Mesodermal cell (in vitro differentiated cells): ENCODE measurements at regions not wholly inside any gene's neighbourhood (a gene's known extent, or its start where the extent isn't known, plus 50 kb on each side); places are given as distances from the start of the nearest gene placed in this dataset.
"Not testable (repeated sequence)": the region's sequence is repeated elsewhere in the genome, so short reads cannot be mapped to it uniquely, and the experiment has no call there.

ENCODE experiments used
- H3K27ac ChIP-seq: 2 replicates; pipeline ENCODE4 v1.7.0; 2013; ENCODE audit warnings: mild to moderate bottlenecking, low read depth, low read length, moderate library complexity; ENCODE audit not compliant: severe bottlenecking
- H3K36me3 ChIP-seq: 2 replicates; pipeline ENCODE4 v1.7.1; 2013; ENCODE audit warnings: mild to moderate bottlenecking, low read length, moderate library complexity; ENCODE audit not compliant: control insufficient read depth, insufficient read depth
- H3K4me1 ChIP-seq: one replicate; pipeline ENCODE4 v1.7.1; 2013; ENCODE audit warnings: mild to moderate bottlenecking, low read length; ENCODE audit not compliant: insufficient read depth, control insufficient read depth, poor library complexity, severe bottlenecking
- H3K4me3 ChIP-seq: 2 replicates; pipeline ENCODE4 v1.7.0; 2013; ENCODE audit warnings: low read length, control low read depth, mild to moderate bottlenecking; ENCODE audit not compliant: insufficient read depth, poor library complexity, severe bottlenecking; ENCODE audit errors: extremely low read depth
- H3K9me3 ChIP-seq: 2 replicates; pipeline ENCODE4 v1.7.1; 2013; ENCODE audit warnings: mild to moderate bottlenecking, low read length, moderate library complexity; ENCODE audit not compliant: control insufficient read depth
- WGBS, 2 experiments: methylation state at CpG; one replicate each; pipeline ENCODE4 v1.1.5; 2013; ENCODE audit warnings: missing lambda C conversion rate in 2 of 2; ENCODE audit not compliant: insufficient coverage in 2 of 2; 5-methylcytosine and 5-hydroxymethylcytosine counted together

DNA sequence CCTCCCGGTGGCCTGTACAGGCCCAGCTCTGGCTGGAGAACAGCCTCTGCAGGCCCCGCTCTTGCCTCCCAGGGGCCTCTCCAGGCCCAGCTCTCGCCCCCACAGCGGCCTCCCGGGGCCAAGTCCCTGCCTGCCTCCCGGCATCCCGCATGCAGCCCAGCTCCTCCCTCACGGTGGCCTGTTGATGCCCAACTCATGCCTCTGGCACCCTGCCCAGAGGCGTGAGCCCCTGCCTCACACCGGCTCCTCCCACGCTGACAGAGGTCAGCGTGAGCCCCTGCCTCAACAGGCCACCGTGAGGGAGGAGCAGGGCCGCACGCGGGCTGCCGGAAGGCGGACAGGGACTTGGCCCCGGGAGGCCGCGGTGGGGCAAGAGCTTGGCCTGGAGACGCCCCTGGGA, 157.0 kb upstream of the CDK13 start:
- not testable (repeated sequence) for H3K4me3 ChIP-seq, H3K9me3 ChIP-seq, H3K4me1 ChIP-seq, H3K27ac ChIP-seq, H3K36me3 ChIP-seq
- WGBS, 2 experiments = 95 to 100% methylated on average over 9 to 21 of the region's 22 CpGs

DNA sequence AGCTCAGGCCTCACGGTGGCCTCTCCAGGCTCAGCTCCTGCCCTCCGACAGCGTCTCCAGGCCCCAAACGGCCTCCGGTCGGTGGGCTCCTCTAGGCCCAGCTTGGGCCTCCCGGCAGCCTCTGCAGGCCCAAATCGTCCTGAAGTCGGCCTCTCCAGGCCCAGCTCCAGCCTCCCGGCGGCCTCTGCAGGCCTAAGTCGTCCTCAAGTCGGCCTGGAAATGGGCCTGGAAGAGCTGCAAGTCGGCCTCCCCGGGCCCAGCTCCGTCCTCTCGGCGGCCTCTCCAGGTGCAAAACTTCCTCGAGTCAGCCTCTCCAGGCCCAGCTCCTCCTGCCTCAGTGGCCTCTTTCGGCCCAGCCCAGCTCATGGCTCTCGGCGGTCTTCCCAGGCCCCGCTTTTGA, 156.2 kb upstream of the CDK13 start:
- H3K4me1 ChIP-seq, H3K36me3 ChIP-seq, H3K9me3 ChIP-seq, H3K27ac ChIP-seq, H3K4me3 ChIP-seq: not testable (repeated sequence)
- 95 to 100% methylated on average over 11 of the region's 23 CpGs for WGBS, 2 experiments

DNA sequence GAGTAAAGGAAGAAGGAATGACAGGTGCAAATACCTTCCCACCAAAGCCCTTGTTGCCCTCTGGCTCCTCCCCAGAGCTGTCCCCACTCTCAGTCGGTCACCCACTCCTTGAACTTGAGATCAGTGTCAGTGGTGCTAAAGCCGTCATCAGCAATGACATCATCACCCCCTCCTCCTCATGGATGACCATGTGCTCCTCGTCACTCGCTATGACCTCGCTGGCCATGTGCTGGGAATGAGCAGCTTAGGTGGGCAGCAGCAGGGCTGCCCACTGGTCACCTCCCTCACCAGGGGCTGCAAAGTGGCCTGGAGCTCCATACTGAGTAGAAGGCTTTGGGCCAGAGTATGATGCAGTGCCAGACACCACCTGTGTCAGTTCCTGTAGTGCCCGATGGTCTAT, 153.1 kb upstream of the CDK13 start:
- not testable (repeated sequence) for H3K4me3 ChIP-seq, H3K36me3 ChIP-seq, H3K27ac ChIP-seq, H3K9me3 ChIP-seq, H3K4me1 ChIP-seq
- whole genome bisulfite sequencing, 2 experiments = no CpG with 5 or more reads among the region's 6 CpGs

DNA sequence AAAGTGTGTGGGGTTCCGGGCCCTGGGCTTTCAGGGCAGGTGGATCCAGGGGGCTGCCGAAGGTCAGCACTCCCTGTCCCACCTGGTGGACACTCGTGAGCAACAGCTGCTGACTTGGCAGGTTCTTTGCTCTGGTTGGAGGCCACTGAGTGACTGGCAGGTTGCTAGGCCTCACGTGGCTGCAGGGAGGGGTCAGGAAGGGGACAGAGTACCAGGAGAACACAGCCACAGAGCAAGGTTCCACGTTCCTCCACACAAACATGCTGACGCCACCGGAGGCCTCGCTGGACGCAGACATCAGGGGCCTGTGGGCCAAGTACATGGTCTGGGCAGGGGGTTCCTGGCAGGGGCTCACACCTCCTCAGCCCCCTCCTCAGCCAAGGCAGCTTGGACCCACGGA, 152.0 kb upstream of the CDK13 start:
- not testable (repeated sequence) for H3K4me1 ChIP-seq, H3K27ac ChIP-seq, H3K36me3 ChIP-seq, H3K9me3 ChIP-seq, H3K4me3 ChIP-seq
- 100% methylated on average over 3 of the region's 10 CpGs; no CpG with 5 or more reads in 1 of the 2 experiments for WGBS, 2 experiments

DNA sequence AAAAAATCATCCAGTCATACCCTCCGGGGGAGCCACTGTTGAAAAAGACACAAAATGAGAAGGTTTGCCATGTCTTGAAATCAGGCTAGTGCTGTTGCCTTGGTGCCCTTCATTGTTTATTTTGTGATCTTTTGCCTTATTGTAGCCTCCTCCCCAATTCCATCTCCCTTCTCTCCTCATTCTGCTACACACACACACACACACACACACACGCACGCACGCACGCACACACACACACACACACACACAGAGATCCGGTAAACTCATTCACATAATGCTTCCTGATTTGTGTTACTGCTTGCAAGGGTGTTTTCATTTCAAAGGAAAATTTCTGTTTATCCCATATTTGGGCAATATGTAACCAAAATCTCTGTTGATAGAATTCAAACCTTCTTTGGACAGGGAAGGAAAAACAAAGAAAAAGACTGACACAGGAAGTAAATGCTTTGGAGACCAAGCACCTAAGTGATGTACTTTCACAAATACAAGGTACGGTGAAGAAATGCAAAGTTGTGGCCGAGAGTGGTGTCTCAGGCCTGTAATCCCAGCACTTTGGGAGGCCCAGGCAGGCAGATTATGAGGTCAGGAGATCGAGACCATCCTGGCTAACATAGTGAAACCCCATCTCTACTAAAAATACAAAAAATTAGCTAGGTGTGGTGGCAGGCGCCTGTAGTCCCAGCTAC, 141.1 kb upstream of the CDK13 start:
- WGBS, 2 experiments = 83% methylated on average over 1 of the region's 10 CpGs; no CpG with 5 or more reads in 1 of the 2 experiments

DNA sequence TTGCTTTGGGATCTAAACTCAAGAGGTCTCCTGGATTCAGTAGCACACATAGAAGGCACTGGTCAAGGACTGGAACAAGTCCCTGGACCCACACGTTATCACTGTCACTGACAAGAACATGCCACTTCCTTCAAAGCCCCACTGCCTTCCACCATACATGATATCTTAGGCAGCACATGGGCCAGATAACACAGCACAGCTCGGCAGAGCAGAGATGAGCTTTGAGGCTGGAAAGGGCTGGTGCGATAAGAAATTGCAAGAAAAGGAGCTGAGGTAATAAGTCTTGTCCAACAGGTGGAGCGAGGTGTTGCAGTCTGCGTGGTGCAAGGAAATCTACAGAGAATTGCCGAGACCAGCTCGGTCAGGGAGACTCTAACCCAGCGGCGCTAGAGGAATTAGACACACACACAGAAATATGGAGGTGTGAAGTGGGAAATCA, 139.8 kb upstream of the CDK13 start:
- H3K36me3 ChIP-seq = no peaks in the 10 kb centered on the region
- H3K9me3 ChIP-seq = no peaks in the 10 kb centered on the region
- H3K4me1 ChIP-seq = no peaks in the 10 kb centered on the region
- 88 to 90% methylated on average over 2 to 7 of the region's 9 CpGs for WGBS, 2 experiments
- H3K4me3 ChIP-seq = no peak overlapping the region
- no peak overlapping the region for H3K27ac ChIP-seq

More for the DNA sequence above, 141.1 kb upstream of the CDK13 start:
- Histone ChIP-seq H3K4me3 (no peak overlapping the region), H3K27ac (no peak overlapping the region), H3K36me3 (no peaks in the 10 kb centered on the region), H3K9me3 (no peaks in the 10 kb centered on the region), H3K4me1 (no peaks in the 10 kb centered on the region)

DNA sequence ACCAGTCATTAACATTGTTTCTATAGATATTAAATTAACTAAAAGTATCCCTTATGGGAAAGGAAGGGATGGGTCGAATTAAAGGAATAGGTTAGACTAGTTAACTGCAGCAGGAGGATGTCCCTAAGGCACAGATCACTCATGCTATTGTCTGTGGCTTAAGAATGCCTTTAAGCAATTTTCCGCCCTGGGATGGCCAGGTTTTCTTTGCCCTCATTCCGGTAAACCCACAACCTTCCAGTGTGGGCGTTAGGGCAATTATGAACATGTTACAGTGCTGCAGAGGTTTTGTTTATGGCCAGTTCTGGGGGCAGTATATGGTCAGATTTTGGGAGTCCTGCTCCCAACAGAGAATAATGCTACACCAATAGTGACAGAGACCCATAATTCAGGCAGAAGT, 139.3 kb upstream of the CDK13 start:
- Histone ChIP-seq H3K4me1 (no peaks in the 10 kb centered on the region), H3K9me3 (no peaks in the 10 kb centered on the region), H3K36me3 (no peaks in the 10 kb centered on the region), H3K27ac (no peak overlapping the region), H3K4me3 (no peak overlapping the region)
- WGBS, 2 experiments = 89 to 90% methylated on average over 2 to 3 of the region's 4 CpGs

DNA sequence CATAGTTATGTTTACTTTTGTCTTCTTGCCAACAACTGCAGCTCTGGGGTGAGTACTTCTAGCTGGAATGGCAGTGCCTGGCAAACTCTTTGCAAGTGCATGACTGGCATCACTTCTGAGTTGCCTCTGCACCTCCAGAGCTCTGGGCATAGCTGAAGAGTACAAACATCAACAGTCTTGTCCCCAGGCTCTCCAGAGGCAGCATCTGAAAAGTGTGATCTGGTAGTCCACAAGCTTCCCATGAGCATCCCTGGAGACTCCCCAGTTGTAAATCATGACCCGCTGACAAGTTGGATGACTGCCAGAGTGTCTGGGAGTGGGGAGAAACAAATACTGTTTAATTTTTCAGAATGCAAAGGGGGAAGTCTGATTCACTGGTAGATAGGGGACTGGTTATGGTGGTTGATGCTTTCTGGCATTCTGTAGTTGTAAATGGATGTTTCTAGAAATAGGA, 138.9 kb upstream of the CDK13 start:
- no peak overlapping the region for H3K27ac ChIP-seq
- H3K4me1 ChIP-seq = no peaks in the 10 kb centered on the region
- 86 to 100% methylated on average over 1 of the region's 1 CpG for WGBS, 2 experiments
- H3K36me3 ChIP-seq = no peaks in the 10 kb centered on the region
- H3K4me3 ChIP-seq = no peak overlapping the region
- H3K9me3 ChIP-seq = no peaks in the 10 kb centered on the region

DNA sequence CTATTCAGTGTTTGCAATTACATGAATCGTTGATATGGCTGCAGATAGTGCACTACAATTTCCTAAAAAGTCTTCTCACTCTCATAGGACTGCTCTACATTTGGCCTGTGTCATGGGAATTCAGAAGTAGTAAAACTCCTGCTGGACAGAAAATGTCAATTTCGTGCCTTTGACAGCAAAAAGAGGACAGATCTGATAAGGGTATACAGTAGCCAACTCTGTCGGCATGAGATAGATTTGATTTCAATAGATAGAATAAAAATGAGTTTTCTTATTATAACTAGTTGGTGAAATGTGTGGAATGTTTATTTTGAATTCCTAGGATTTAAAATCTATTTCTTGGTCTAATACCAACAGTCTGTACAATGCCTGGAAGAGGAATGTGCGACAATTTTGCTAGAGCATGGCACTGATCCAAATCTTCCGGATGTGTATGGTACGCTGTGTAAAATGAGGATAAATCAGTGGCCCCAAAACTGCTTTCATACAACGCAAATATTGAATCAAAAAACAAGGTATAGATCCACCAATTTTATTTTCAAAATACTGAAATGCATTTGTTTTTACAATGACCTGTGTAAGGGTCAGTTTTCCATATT, 133.5 kb upstream of the CDK13 start:
- Histone ChIP-seq H3K4me3 (no peak overlapping the region), H3K4me1 (no peaks in the 10 kb centered on the region), H3K27ac (no peak overlapping the region), H3K36me3 (no peaks in the 10 kb centered on the region), H3K9me3 (no peaks in the 10 kb centered on the region)
- 85% methylated on average over 2 to 3 of the region's 7 CpGs for WGBS, 2 experiments

DNA sequence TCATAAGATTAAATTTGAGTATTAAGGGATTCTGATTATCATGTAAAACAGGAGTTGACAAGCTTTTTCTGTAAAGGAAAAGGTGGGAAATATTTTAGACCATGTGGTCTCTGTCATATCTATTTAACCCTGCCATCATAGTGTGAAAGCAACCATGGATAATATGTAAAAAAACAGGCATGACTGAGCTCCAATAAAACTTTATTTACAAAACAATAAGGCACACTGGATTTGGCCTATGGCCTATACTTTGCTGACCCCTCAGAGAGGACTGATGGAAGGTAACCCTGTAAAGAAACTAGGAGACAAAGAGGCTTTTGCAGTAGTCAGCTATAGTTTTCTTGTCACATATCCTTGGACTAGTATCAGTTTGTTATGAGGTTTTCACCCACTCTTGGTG, 130.5 kb upstream of the CDK13 start:
- Histone ChIP-seq H3K9me3 (no peaks in the 10 kb centered on the region), H3K4me3 (no peak overlapping the region), H3K4me1 (no peaks in the 10 kb centered on the region), H3K36me3 (no peaks in the 10 kb centered on the region), H3K27ac (no peak overlapping the region)

DNA sequence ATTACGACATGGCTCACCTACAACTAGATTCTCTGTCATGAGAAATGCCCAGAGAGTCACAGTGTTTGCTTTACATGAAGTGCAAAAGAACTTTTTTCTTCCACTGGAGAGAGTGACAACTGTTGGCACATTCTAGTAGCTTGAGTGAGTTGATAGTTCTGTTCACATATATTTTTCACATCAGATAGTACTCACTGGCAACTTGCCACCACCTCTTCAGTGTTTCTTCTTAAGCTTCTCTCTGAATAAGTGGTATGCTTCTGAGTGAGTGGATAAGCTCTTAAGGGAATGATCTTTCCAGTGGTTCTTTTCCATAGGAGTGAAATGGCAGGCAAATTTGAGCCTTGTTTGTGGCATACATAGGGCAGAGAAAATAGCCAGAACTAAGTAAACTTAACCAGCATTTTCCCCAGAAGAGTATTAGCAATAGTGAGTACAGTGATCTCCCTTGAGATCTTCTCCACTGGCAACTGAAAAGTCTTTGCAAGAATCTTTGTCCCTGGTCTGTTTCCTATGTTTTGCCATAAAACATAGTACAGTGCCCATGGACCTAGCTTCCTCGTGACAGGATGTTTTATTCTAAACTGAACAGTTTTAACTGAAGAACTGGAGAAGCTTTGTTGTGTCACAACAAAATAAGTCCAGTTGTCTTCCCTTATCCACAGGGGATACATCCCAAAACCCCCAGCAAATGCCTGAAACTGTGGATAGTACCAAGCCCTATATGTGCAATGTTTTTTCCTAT, 125.4 kb upstream of the CDK13 start:
- peaks cover 4% of the 10 kb centered on the region for H3K4me1 ChIP-seq
- no peaks in the 10 kb centered on the region for H3K9me3 ChIP-seq
- H3K4me3 ChIP-seq = no peak overlapping the region
- H3K36me3 ChIP-seq = no peaks in the 10 kb centered on the region
- WGBS, 2 experiments = 83 to 100% methylated on average over 1 to 2 of the region's 2 CpGs
- H3K27ac ChIP-seq = no peak overlapping the region
